ENCODE measurements at regions not wholly inside any gene's neighbourhood (a gene's known extent, or its start where the extent isn't known, plus 50 kb on each side); places are given as distances from the start of the nearest gene placed in this dataset.

DNA sequence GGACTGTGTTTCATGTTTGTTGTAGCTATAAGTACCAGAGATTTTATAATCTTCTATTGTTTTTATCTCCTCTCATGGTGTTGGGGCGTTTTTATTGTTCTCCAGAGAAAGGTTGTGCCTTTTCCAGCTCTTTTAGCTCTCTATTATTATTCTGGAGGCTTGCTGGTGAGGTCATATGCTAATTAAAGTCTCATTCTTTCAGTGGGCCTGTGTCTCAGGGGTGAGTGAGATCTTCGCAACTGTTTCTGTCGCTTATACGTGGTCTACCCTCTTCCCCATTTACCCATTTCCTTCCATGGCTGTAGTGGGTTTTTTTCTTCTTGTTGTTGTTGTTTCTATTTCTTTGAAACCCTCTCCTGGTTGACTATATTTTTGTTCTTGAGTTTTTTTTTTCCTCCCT is 584.9 kb downstream of the TMEM182 start:
- H3K4me3 ChIP-seq (ENCODE audit: low read length in 2 of 2), result no peak overlapping the region
- no peaks in the 10 kb centered on the region for H3K27me3 ChIP-seq (ENCODE audit: control insufficient read depth in 3 of 3, insufficient read depth in 3 of 3, low read depth in 1 of 3, low read length in 3 of 3)
- H3K14ac ChIP-seq (ENCODE audit: low read length), result no peak overlapping the region
- H3K9ac ChIP-seq (ENCODE audit: low read depth, low read length, poor library complexity), result no peak overlapping the region
- no peak overlapping the region for H3K4me2 ChIP-seq (ENCODE audit: insufficient read depth, low read length, poor library complexity, severe bottlenecking)
- no peak overlapping the region for H2AK5ac ChIP-seq (ENCODE audit: low read depth, low read length)
- H3K27ac ChIP-seq (replicated peaks; ENCODE audit: low read length), result no peak overlapping the region
- DNase-seq (ENCODE audit: low spot score), result no peak
- H3K18ac ChIP-seq (ENCODE audit: low read length), result no peak overlapping the region
- H2BK5ac ChIP-seq (ENCODE audit: low read length), result no peak overlapping the region
- H3K23ac ChIP-seq (ENCODE audit: low read depth, low read length, poor library complexity), result no peak overlapping the region
- peaks cover 0 to 22% of the 10 kb centered on the region in 2 donors for H3K9me3 ChIP-seq (replicated peaks in 1 of 2; ENCODE audit: control insufficient read depth in 2 of 2, insufficient read depth in 1 of 2, low read depth in 1 of 2, low read length in 2 of 2)
- H2BK12ac ChIP-seq (ENCODE audit: low read length), result no peak overlapping the region
- H2BK15ac ChIP-seq (ENCODE audit: low read length), result no peak overlapping the region
- H4K8ac ChIP-seq (ENCODE audit: low read depth, low read length), result no peak overlapping the region
- H2BK120ac ChIP-seq (ENCODE audit: low read depth, low read length), result no peak overlapping the region
- no CpG with 5 or more reads among the region's 4 CpGs for WGBS, 2 donors (ENCODE audit: extremely low coverage in 2 of 2, insufficient read length in 2 of 2, insufficient replicate concordance in 1 of 2)
- peak overlapping the region; percentile 65 for H2AFZ ChIP-seq (ENCODE audit: low read length)
- H3K36me3 ChIP-seq (replicated peaks in 1 of 2; ENCODE audit: control insufficient read depth in 2 of 2, insufficient read depth in 2 of 2, low read length in 2 of 2), result no peaks in the 10 kb centered on the region
- H4K91ac ChIP-seq (ENCODE audit: low read depth, low read length, poor library complexity), result no peak overlapping the region
- H3K4me1 ChIP-seq (ENCODE audit: control insufficient read depth in 2 of 2, insufficient read depth in 1 of 2, low read depth in 1 of 2, low read length in 2 of 2), result peaks cover 0 to 9% of the 10 kb centered on the region in 2 donors
- H3K4ac ChIP-seq (ENCODE audit: low read length), result no peak overlapping the region
- H3K79me1 ChIP-seq (ENCODE audit: low read depth, low read length), result no peaks in the 10 kb centered on the region

DNA sequence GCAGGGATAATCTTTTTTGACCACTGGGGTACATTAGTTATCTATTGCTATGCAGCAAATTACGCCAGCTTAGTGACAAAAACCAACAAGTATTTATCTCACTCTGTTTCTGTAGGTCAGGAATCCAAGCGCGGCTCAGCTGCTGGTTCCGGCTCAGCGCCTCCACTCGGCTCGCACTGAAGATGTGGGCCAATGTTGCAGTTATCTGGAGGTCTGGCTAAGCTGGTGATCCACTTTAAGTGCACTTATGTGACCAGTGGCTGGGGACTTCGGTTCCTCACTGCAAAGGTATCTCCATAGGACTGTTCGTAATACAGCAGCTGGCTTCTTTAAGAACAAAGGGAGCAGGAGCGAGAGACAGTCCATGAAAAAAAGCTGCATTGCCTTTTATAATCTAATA is 591.9 kb downstream of the TMEM182 start:
- no peak overlapping the region for H3K9ac ChIP-seq (ENCODE audit: low read depth, low read length, poor library complexity)
- peak overlapping the region; percentile 68 for H2AFZ ChIP-seq (ENCODE audit: low read length)
- DNase-seq (ENCODE audit: low spot score), result no peak
- H3K4me2 ChIP-seq (ENCODE audit: insufficient read depth, low read length, poor library complexity, severe bottlenecking), result no peak overlapping the region
- no peak overlapping the region for H4K91ac ChIP-seq (ENCODE audit: low read depth, low read length, poor library complexity)
- no peak overlapping the region for H2BK12ac ChIP-seq (ENCODE audit: low read length)
- no peak overlapping the region for H3K18ac ChIP-seq (ENCODE audit: low read length)
- no peak overlapping the region for H2BK120ac ChIP-seq (ENCODE audit: low read depth, low read length)
- no peak overlapping the region for H4K8ac ChIP-seq (ENCODE audit: low read depth, low read length)
- no peak overlapping the region for H3K4ac ChIP-seq (ENCODE audit: low read length)
- H3K23ac ChIP-seq (ENCODE audit: low read depth, low read length, poor library complexity), result no peak overlapping the region
- H3K4me3 ChIP-seq (ENCODE audit: low read length in 2 of 2), result no peak overlapping the region
- no peaks in the 10 kb centered on the region for H3K79me1 ChIP-seq (ENCODE audit: low read depth, low read length)
- no CpG with 5 or more reads among the region's 10 CpGs for WGBS, 2 donors (ENCODE audit: extremely low coverage in 2 of 2, insufficient read length in 2 of 2, insufficient replicate concordance in 1 of 2)
- no peak overlapping the region for H3K27ac ChIP-seq (replicated peaks; ENCODE audit: low read length)
- H3K9me3 ChIP-seq (replicated peaks in 1 of 2; ENCODE audit: control insufficient read depth in 2 of 2, insufficient read depth in 1 of 2, low read depth in 1 of 2, low read length in 2 of 2), result peaks cover 0 to 12% of the 10 kb centered on the region in 2 donors
- no peaks in the 10 kb centered on the region for H3K36me3 ChIP-seq (replicated peaks in 1 of 2; ENCODE audit: control insufficient read depth in 2 of 2, insufficient read depth in 2 of 2, low read length in 2 of 2)
- no peak overlapping the region for H2BK5ac ChIP-seq (ENCODE audit: low read length)
- H3K14ac ChIP-seq (ENCODE audit: low read length), result no peak overlapping the region
- H2AK5ac ChIP-seq (ENCODE audit: low read depth, low read length), result no peak overlapping the region
- H2BK15ac ChIP-seq (ENCODE audit: low read length), result no peak overlapping the region
- H3K4me1 ChIP-seq (ENCODE audit: control insufficient read depth in 2 of 2, insufficient read depth in 1 of 2, low read depth in 1 of 2, low read length in 2 of 2), result peaks cover 0 to 5% of the 10 kb centered on the region in 2 donors
- H3K27me3 ChIP-seq (ENCODE audit: control insufficient read depth in 3 of 3, insufficient read depth in 3 of 3, low read depth in 1 of 3, low read length in 3 of 3), result no peaks in the 10 kb centered on the region

DNA sequence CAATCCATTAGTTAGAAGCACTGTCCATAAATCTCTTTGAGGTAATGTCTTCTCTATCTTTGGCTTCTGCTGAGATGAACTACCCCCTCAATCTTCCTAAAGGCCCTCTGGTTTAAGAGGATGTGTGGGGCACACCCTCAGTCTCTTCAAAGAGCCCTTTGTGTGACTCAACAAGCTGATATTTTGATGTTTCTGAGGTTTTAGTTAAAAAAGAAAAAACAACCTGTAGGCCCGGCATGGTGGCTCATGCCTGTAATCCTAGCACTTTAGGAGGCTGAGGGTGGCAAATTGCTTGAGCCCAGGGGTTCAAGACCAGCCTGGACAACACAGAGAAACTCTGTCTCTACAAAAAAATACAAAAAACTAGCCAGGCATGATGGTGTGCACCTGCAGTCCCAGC is 593.5 kb downstream of the TMEM182 start:
- Histone ChIP-seq H3K9ac (ENCODE audit: low read depth, low read length, poor library complexity) (no peak overlapping the region), H3K9me3 (replicated peaks in 1 of 2; ENCODE audit: control insufficient read depth in 2 of 2, insufficient read depth in 1 of 2, low read depth in 1 of 2, low read length in 2 of 2) (peaks cover 0 to 15% of the 10 kb centered on the region in 2 donors), H2AFZ (ENCODE audit: low read length) (peak overlapping the region; percentile 23), H2BK120ac (ENCODE audit: low read depth, low read length) (no peak overlapping the region), H3K27ac (replicated peaks; ENCODE audit: low read length) (no peak overlapping the region), H3K4ac (ENCODE audit: low read length) (no peak overlapping the region), H3K18ac (ENCODE audit: low read length) (no peak overlapping the region), H3K79me1 (ENCODE audit: low read depth, low read length) (no peaks in the 10 kb centered on the region), H3K14ac (ENCODE audit: low read length) (no peak overlapping the region), H3K4me2 (ENCODE audit: insufficient read depth, low read length, poor library complexity, severe bottlenecking) (no peak overlapping the region), H3K27me3 (ENCODE audit: control insufficient read depth in 3 of 3, insufficient read depth in 3 of 3, low read depth in 1 of 3, low read length in 3 of 3) (no peaks in the 10 kb centered on the region), H3K4me3 (ENCODE audit: low read length in 2 of 2) (no peak overlapping the region), H2BK12ac (ENCODE audit: low read length) (no peak overlapping the region), H4K91ac (ENCODE audit: low read depth, low read length, poor library complexity) (no peak overlapping the region), H3K23ac (ENCODE audit: low read depth, low read length, poor library complexity) (no peak overlapping the region), H2AK5ac (ENCODE audit: low read depth, low read length) (no peak overlapping the region), H2BK5ac (ENCODE audit: low read length) (no peak overlapping the region), H3K4me1 (ENCODE audit: control insufficient read depth in 2 of 2, insufficient read depth in 1 of 2, low read depth in 1 of 2, low read length in 2 of 2) (peaks cover 0 to 5% of the 10 kb centered on the region in 2 donors), H4K8ac (ENCODE audit: low read depth, low read length) (no peak overlapping the region), H2BK15ac (ENCODE audit: low read length) (no peak overlapping the region), H3K36me3 (replicated peaks in 1 of 2; ENCODE audit: control insufficient read depth in 2 of 2, insufficient read depth in 2 of 2, low read length in 2 of 2) (no peaks in the 10 kb centered on the region)
- no CpG with 5 or more reads among the region's 1 CpG for WGBS, 2 donors (ENCODE audit: extremely low coverage in 2 of 2, insufficient read length in 2 of 2, insufficient replicate concordance in 1 of 2)
- DNase-seq (ENCODE audit: low spot score), result no peak

DNA sequence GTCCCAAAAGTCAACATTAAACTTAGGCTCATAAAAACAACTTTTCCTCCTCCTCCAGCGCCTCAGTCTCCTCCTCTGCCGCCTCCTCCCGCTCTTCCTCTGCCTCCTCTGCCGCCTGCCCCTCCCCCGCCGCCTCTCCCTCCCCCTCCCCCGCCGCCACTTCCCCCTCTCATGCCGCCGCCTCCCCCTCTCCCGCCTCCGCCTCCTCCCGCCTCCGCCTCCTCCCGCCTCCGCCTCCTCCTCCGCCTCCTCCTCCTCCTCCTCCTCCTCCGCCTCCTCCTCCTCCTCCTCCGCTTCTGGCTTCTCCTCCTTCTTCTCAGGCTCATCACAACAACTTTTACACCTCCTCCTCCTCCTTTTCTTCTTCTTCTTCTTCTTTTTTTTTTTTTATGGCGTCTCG is 599.9 kb downstream of the TMEM182 start:
- H3K4me2 ChIP-seq (ENCODE audit: insufficient read depth, low read length, poor library complexity, severe bottlenecking), result no peak overlapping the region
- no CpG with 5 or more reads among the region's 21 CpGs for WGBS, 2 donors (ENCODE audit: extremely low coverage in 2 of 2, insufficient read length in 2 of 2, insufficient replicate concordance in 1 of 2)
- no peak overlapping the region for H2BK5ac ChIP-seq (ENCODE audit: low read length)
- no peak overlapping the region for H4K8ac ChIP-seq (ENCODE audit: low read depth, low read length)
- no peaks in the 10 kb centered on the region for H3K36me3 ChIP-seq (replicated peaks in 1 of 2; ENCODE audit: control insufficient read depth in 2 of 2, insufficient read depth in 2 of 2, low read length in 2 of 2)
- no peak overlapping the region for H3K9ac ChIP-seq (ENCODE audit: low read depth, low read length, poor library complexity)
- no peaks in the 10 kb centered on the region for H3K79me1 ChIP-seq (ENCODE audit: low read depth, low read length)
- H2AFZ ChIP-seq (ENCODE audit: low read length), result no peak overlapping the region
- no peaks in the 10 kb centered on the region for H3K4me1 ChIP-seq (ENCODE audit: control insufficient read depth in 2 of 2, insufficient read depth in 1 of 2, low read depth in 1 of 2, low read length in 2 of 2)
- peaks cover 0 to 9% of the 10 kb centered on the region in 2 donors for H3K9me3 ChIP-seq (replicated peaks in 1 of 2; ENCODE audit: control insufficient read depth in 2 of 2, insufficient read depth in 1 of 2, low read depth in 1 of 2, low read length in 2 of 2)
- no peak overlapping the region for H4K91ac ChIP-seq (ENCODE audit: low read depth, low read length, poor library complexity)
- H2BK15ac ChIP-seq (ENCODE audit: low read length), result no peak overlapping the region
- H2AK5ac ChIP-seq (ENCODE audit: low read depth, low read length), result no peak overlapping the region
- H3K27me3 ChIP-seq (ENCODE audit: control insufficient read depth in 3 of 3, insufficient read depth in 3 of 3, low read depth in 1 of 3, low read length in 3 of 3), result no peaks in the 10 kb centered on the region
- no peak overlapping the region for H3K4ac ChIP-seq (ENCODE audit: low read length)
- DNase-seq (ENCODE audit: low spot score), result no peak
- H3K18ac ChIP-seq (ENCODE audit: low read length), result no peak overlapping the region
- H3K27ac ChIP-seq (replicated peaks; ENCODE audit: low read length), result no peak overlapping the region
- H2BK12ac ChIP-seq (ENCODE audit: low read length), result no peak overlapping the region
- H3K23ac ChIP-seq (ENCODE audit: low read depth, low read length, poor library complexity), result no peak overlapping the region
- H3K4me3 ChIP-seq (ENCODE audit: low read length in 2 of 2), result no peak overlapping the region
- H3K14ac ChIP-seq (ENCODE audit: low read length), result no peak overlapping the region
- H2BK120ac ChIP-seq (ENCODE audit: low read depth, low read length), result no peak overlapping the region

Measured in neuronal stem cell (in vitro differentiated cells).